Nephron (organoid): ENCODE measurements at regions not wholly inside any gene's neighbourhood (a gene's known extent, or its start where the extent isn't known, plus 50 kb on each side); places are given as distances from the start of the nearest gene placed in this dataset.
A peak's percentile ranks its signal among the peaks of the same experiment; 100 is the strongest.

Source experiments
- H3K27ac Mint-ChIP-seq, 3 experiments: 2 replicates each; pipeline ENCODE4 v1.8.0; 2020; ENCODE audit warnings: mixed read lengths in 3 of 3, mild to moderate bottlenecking in 2 of 3, moderate library complexity in 1 of 3
- H3K27me3 Mint-ChIP-seq: 2 replicates; pipeline ENCODE4 v1.8.0; 2021; ENCODE audit warnings: low read depth, mild to moderate bottlenecking, moderate library complexity, mixed read lengths
- H3K36me3 Mint-ChIP-seq: 2 replicates; pipeline ENCODE4 v1.8.0; 2020; ENCODE audit warnings: low read depth, mixed read lengths
- H3K4me1 Mint-ChIP-seq: 2 replicates; pipeline ENCODE4 v1.8.0; 2020; ENCODE audit warnings: mixed read lengths
- H3K4me3 Mint-ChIP-seq, 3 experiments: 2 replicates each; pipeline ENCODE4 v1.8.0; 2020; ENCODE audit warnings: mild to moderate bottlenecking in 3 of 3, mixed read lengths in 3 of 3, moderate library complexity in 2 of 3
- H3K9me3 Mint-ChIP-seq: 2 replicates; pipeline ENCODE4 v1.8.0; 2020; ENCODE audit warnings: mixed read lengths
- CTCF ChIP-seq, 3 experiments: fragments of 200-600 bp; sonication (generic); IDR thresholded peaks; one replicate each; pipeline ENCODE4 v1.5.0; 2021; ENCODE audit warnings: antibody characterized with exemption in 3 of 3; ENCODE audit not compliant: unreplicated experiment in 3 of 3

DNA sequence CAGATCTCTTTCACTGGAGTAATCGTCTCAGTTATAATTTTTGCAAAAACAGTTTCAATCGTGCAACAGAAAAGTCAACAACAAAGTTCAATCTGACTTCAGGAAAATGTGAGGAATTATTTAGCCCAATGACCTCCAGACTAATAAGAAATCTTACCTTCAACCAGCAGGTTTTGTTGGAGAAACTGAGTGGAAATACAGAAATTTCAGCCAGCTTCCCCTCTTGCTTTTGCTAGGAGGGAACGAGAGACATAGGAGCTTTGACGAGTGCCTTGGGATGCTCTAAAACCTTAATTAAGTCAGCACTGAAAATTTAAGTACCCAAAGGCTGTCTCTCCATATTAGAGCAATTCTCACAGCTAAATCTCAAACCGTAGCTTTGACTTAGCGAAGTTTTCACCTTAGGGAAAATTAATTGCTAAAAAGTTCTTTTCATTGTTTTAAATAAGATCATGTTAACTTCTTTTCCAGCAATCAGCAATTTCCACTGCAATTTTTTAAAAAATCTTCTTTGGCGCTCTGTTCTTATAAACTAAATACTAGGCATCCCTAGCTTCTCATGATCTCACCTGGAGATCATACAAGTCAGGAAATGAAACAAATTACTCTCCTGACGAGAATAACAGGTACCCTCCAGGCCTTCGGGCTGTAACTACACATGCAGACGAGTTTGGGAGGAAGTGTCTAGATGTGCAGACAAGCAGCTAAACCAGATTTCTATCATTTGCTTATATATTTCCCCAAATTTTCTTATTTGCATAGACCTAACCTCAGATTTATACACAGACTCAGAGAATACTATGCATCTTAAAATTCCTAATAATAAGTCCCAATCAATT is 250.2 kb downstream of the FAM43A start:
- Mint-ChIP-seq H3K36me3 (no peaks in the 10 kb centered on the region), H3K27ac (no peak overlapping the region), H3K4me1 (peaks cover 18% of the 10 kb centered on the region), H3K9me3 (peaks cover 11% of the 10 kb centered on the region), H3K4me3 (no peak overlapping the region), H3K27me3 (peaks cover 8% of the 10 kb centered on the region)
- no peak for TF ChIP-seq CTCF (IDR thresholded peaks at IDR 0.05; ENCODE audit: unreplicated experiment in 3 of 3)

- Mint-ChIP-seq H3K36me3 (no peaks in the 10 kb centered on the region), H3K9me3 (peaks cover 7% of the 10 kb centered on the region), H3K27me3 (peaks cover 8% of the 10 kb centered on the region), H3K27ac (no peak overlapping the region), H3K4me1 (peaks cover 10% of the 10 kb centered on the region), H3K4me3 (no peak overlapping the region)
- no peak for TF ChIP-seq CTCF (IDR thresholded peaks at IDR 0.05; ENCODE audit: unreplicated experiment in 3 of 3)
These were observed 251.0 kb downstream of the FAM43A start for GRCh38 chr3:194936659-194937058.

DNA sequence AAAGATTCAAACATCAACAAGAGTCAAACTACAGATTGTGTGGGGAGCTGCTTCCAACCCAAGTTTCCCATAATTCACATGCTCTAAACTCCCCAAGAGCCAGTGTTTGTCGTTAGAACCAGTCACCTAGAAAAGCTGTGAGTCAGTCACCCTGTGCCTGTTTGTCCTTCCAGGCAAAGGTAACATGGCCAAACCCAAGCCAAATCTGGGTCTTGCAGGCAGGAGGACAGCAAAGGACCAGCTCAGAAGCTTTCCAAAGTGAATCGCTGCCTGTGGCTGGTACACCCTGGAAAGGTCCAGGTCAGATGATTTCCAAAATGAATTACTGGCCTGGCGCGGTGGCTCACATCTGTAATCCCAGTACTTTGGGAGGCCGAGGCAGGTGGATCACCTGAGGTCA is 251.5 kb downstream of the FAM43A start:
- Mint-ChIP-seq H3K27ac (no peak overlapping the region), H3K4me3 (no peak overlapping the region), H3K4me1 (peaks cover 10% of the 10 kb centered on the region), H3K27me3 (peaks cover 8% of the 10 kb centered on the region), H3K9me3 (peaks cover 4% of the 10 kb centered on the region), H3K36me3 (no peaks in the 10 kb centered on the region)
- TF ChIP-seq CTCF (IDR thresholded peaks at IDR 0.05; ENCODE audit: unreplicated experiment in 3 of 3), result no peak

GRCh38 chr3:194937882-194938321 is 252.2 kb downstream of the FAM43A start:
- Mint-ChIP-seq H3K36me3 (no peaks in the 10 kb centered on the region), H3K4me1 (peaks cover 10% of the 10 kb centered on the region)

DNA sequence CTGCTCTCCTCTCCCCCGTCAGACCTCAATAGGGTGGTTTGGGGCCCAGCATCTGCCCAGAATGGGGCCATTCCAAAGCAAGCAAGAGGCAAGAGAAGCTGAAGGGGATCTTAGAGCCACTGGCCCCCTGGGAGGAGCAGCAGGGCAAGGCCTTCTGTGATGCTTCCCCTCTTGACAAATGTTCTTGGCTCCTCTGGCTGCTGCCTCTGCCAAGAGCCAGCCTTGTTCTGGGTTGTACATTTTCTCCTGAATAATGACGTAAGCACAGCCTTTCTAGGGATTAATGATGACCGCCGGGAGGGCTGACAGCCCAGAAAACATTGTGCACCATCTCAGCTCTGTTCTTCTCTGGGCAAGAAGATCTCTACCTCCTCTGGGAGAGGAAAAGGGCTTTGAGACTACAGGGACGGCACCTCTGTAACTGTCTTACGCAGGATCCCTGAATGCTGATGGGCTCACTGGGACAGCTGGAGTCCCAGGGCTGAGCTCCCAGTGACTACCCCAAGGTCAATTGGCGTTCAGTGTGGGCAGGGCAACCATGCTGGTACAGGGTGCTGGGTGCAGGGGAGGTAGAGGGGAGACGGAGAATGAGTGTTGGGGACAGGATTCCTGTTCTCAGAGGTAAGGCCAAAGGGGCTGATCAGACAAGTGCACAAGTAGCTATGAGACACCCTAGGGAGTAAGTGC is 253.3 kb downstream of the FAM43A start:
- no peaks in the 10 kb centered on the region for H3K36me3 Mint-ChIP-seq
- H3K27ac Mint-ChIP-seq, result peak overlapping the region; percentile 19 to 45 (median 30)
- H3K27me3 Mint-ChIP-seq, result peaks cover 15% of the 10 kb centered on the region
- H3K9me3 Mint-ChIP-seq, result no peaks in the 10 kb centered on the region
- peaks cover 10% of the 10 kb centered on the region for H3K4me1 Mint-ChIP-seq
- no peak for TF ChIP-seq CTCF (IDR thresholded peaks at IDR 0.05; ENCODE audit: unreplicated experiment in 3 of 3)
- H3K4me3 Mint-ChIP-seq, result no peak overlapping the region

More at GRCh38 chr3:194937882-194938321, 252.2 kb downstream of the FAM43A start:
- Mint-ChIP-seq H3K27me3 (peaks cover 11% of the 10 kb centered on the region), H3K9me3 (peaks cover 3% of the 10 kb centered on the region), H3K4me3 (no peak overlapping the region), H3K27ac (no peak overlapping the region)
- no peak for TF ChIP-seq CTCF (IDR thresholded peaks at IDR 0.05; ENCODE audit: unreplicated experiment in 3 of 3)
